Stimulated activated CD4-positive, alpha-beta T cell treated with anti-CD3 and anti-CD28 coated beads, Interleukin-1b, Interleukin-23, amount 100 ng/mL, for 1 hour (primary cell): ENCODE measurements at regions not wholly inside any gene's neighbourhood (a gene's known extent, or its start where the extent isn't known, plus 50 kb on each side); places are given as distances from the start of the nearest gene placed in this dataset.

ENCODE experiments used
- DNase-seq, 2 donors: peaks; one replicate each; pipeline ENCODE4 v3.0.0-alpha.2; 2020; ENCODE audit warnings: low read depth in 2 of 2

DNA sequence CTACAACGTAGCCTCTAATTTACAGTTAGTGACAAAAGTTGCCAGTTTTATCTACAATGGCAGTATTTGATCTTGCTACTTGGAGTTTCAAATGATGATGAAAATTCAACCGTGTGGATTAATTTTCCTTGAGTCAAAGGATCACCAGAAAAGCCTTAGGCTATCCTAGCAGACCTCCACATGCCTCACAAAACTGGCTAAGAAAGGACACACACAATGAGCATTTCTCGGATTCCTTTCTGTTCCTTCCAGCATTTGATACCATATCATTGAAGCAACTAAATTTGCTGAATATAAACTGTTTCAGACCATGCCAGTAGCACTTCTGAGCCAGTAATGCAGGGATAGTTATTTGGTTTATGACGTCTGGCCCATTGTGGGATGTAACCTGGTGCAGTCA lies 587.4 kb upstream of the MDFIC2 start:
- DNase-seq = no peak

DNA sequence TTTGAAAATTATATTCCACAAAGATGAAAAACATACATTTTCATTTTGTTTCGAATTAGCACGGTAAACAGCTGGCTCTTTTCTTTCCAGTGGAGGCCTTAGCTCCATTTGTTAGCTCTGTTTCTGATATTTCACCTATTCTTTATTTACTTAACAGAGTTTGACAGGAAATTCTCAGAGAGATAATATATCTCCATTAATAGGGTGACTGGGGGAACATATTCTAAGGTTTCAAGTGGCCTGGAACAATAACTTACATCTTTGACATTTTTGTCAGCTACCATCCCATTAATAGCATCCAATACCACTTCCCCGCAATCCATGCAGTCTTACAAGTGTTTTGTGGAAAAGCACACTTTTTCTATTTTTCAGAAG lies 577.6 kb upstream of the MDFIC2 start:
- DNase-seq = no peak

DNA sequence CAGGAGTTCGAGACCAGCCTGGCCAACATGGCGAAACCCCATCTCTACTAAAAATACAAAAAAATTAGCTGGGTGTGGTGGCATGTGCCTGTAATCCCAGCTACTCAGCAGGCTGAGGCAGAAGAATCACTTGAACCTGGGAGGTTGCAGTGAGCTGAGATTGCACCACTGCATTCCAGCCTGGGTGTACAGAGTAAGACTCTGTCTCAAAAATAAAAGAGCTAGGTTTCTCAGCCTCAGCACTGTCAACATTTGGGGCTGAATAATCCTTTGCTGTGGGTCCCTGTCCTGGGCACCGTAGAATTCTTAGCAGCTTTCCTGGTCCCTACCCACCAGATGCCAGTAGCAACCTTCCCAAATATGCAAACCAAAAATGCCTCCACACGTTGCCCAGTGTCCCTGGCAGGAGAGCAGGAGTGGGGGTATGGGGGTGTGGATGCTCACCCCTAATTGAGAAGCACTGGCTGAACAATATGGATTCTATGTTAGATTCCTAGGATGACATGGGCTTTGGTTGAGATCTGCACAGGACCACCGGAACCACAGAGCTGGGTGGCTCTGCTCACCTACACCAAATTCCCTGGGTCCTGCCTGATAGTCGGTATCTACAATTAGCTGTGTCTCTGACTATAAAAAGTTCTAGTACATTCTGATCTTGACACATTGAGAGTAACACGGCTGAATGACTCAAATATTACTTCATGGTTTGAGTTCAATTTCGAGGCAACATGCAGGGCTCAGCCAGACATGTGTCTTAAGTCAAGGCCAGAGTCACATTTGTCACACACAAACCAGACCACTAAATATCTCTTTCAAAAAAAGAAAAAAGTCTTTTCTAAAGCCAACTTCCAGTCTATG lies 577.0 kb upstream of the MDFIC2 start:
- no peak for DNase-seq

DNA sequence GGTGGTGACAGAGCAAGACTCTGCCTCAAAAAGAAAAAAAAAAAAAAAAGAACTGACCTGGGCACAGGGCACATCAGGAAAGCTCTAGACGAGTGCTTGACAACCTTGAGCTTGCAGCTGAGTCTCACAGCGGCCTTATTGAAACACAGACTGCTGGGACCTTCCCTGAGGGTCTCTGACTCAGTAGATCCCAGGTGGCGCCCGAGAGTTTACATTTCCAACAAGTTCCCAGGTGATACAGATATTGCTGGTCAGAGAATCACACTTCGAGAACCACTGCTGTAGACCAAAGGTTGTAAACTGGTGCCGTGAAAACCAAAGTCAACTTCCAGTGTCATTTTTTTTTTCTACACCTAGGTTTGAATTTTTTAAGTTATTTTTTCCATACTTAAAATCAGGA lies 573.2 kb upstream of the MDFIC2 start:
- no peak for DNase-seq

DNA sequence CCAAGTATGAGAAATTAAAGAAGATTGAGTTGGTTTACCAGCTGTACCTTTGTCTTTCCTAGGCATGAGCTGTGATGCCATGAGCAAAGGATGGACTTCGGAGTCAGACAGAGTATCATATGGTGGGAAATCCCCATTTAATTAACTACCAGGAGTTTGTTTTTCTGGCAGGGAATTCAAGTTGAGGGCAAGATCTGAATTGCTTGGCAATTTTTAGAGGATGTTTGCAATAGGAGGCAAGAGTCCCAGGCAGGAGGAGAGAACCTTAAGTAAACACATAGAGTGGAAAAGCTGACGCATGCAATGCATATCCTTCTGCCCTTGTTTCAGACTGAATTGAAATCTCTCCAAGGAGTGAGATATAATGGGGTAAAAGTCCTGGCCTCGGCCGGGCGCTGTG lies 569.7 kb upstream of the MDFIC2 start:
- no peak for DNase-seq

DNA sequence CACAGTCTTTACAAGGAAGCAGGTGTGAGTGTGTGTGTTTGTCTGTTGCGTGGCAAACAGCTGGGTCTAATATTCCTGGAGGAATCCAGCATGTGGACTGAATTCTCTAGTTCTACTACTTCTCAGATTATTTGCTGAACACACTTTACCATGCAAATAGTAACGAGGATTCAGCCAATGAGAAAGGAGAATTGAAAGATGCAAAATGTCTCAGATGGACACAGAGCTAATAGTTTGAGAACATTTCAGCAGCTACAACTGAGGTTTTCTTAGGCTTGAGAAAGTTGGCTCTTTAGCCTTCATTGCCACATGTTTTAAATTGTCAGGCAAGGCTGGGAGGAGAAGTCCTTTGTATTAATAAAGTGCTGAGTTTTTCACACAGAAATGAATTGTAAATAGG lies 568.0 kb upstream of the MDFIC2 start:
- no peak for DNase-seq

DNA sequence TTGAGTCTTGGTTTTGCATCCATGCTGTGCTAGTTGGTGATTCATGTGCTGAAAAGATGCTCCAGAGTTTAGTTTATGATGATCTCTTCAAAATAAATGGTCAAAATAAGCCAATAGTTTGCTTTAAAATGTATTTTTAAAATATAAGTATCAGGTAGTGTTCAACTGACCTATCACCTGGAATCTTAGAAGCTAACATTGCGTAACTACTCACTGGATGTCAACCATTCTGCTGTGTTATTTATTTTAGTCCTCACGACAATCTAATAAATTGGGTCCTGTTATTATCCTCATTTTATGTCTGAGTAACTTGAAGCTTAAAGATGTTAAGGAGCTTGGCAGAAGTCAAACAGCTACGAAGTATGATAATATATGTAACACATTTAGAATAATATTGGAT lies 563.7 kb upstream of the MDFIC2 start:
- DNase-seq = no peak

DNA sequence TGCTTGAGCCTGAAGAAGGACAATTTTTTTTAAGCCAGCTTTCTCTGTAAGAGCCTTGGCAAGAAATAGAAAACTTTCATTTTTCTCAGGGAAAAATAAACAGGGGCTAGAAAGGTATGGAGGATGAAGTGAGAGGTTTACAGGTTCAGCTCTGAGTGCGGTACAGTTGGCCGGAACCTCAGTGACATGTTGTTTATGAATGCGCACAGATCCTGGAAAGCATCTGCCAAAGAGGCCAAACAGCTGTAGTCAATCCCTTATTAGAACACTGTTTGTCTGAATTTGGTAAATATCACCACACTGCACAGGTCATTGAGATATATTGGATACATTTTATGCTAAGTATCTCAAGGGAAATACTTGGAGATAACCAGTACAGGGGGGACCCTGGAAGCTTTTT lies 561.8 kb upstream of the MDFIC2 start:
- DNase-seq = no peak

DNA sequence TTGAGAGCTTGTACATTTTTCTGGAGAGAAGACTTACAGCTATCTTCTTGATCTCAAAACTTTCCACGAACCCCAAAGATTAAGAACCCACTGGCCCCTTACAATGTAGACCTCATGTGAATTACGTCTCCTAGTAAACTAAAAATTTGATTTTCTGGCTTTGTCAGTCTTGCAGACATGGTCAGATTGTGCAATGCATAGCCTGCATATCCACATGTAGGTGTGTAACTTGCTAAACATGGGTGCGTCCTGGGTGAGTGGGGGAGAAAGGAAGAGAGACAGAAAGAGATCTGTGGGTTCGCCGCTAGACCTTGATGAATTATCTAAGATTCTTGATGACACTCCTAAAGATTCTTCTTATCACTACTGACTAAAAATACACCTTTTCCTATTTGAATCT lies 561.2 kb upstream of the MDFIC2 start:
- no peak for DNase-seq

DNA sequence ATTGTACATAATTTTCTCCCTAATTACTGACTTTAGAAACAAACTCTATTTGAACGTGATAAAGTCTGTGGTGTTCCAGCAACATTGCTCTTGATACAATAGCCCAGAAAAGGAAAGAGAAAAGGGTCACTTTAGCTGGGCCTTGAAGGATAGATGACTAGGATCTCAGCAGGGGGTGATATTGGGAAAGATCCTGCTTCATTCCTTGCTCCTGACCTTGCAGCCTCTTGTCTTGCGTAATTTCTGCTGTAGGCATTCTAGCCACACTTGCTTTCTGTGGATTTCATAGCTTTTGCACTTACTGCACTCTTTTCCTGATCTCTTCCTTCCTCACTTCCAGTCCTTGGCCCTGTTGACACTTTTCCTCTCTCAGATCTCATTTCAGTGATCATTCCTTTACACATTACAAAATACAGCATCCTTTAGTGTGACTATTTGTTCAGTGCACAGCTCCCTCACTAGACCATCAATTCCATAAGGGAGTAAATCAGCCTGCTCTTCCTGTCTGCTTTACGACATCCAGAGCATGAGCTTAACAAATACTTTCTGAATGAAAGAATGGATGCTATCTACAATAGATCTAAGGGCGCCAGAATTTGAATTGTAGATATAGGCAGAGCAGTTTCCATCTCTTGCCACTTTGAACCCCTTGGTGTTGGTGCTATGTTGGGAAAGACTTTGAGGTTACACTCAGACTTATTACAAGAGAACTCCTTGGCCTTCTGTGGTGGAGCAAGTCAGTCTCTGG lies 559.6 kb upstream of the MDFIC2 start:
- DNase-seq = no peak

DNA sequence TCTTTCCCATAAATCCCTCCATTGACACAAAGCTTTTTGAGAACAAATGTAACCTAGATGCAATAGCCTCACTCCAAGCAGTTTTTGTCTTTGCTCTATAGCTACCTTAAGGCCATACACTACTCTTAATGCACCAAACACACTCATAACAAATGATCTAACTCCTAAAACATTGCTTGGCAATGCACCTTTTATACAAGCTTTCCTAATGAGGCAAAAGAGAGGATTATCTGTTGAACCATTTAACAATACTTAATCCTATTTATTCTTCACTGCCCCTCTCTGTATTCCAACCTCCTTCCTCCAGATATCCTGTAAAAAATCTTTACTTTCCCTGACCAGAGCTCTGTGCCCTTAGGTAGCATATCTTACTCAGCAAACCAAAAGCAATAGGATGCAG lies 558.1 kb upstream of the MDFIC2 start:
- no peak for DNase-seq

DNA sequence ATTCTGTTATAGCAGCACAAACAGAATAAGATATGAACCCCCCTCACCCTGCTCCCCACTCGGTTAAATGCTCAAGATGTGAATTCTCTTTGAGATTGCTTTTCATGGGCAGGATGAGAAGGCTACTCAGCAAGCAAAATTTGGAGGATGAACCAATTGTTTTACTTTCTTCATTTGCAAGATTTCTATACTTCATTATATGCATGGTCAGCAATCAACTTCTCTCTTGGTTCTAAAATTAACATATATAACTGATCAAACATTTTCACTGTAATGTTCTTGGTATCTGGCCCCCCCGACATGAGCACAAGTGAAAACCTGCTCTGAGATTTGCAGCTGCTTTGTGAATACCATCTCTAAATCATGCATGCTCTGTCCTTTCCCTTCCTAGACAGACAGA lies 556.1 kb upstream of the MDFIC2 start:
- DNase-seq = no peak

DNA sequence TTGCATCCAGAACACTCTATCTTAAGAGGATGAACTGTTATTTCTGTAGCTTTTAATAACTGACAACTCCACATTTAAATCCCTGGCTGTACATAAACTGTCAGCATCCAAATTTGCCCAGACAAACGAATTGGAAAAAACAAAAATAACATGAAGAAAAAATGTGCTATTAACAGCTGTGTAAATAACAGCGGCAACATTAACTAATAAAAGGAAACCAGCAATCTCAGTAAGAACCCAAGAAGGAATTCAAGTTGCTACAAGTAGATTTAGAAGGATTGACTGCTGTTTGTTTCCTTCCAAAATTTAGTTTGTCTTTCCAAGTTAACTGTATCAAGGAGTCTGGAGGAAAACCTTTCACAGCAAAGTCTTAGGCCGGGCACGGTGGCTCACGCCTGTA lies 550.6 kb upstream of the MDFIC2 start:
- no peak for DNase-seq

DNA sequence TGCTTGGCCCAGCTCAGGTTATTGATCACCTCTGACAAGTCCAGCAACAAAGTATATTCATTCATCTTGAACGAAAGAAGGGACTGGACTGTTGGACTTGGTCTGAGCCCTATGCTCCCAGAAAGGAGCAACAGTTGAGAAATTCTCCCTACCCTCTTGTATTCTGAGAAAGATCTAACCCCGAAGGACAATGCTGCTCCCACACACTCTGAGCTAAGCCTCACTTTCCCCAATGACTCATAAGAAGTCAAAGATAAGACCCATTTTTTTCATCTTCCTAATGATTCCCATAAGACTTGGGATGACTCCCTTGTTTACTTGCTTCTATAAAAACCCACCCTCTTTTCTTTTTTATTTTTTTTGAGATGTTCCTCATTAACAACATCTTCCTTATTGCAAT lies 549.4 kb upstream of the MDFIC2 start:
- no peak for DNase-seq

DNA sequence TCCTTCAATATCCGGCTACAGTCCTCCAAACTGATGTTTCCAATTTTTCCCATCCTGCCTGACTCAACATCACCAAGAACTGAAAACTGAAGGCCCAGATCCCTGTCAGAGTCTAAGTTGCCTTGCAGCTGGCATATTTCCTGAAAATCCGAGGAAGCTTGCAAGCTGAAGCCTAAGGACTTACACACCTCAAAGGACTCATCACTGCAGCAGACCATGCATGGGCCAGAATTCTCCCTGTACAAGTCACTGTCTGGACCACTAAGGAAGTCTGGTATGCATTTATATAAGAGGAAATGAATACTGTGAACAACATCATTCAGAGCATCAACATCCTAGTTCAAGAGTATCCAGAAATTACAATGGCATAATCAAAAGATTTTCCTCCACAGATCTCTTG lies 548.8 kb upstream of the MDFIC2 start:
- DNase-seq = no peak

DNA sequence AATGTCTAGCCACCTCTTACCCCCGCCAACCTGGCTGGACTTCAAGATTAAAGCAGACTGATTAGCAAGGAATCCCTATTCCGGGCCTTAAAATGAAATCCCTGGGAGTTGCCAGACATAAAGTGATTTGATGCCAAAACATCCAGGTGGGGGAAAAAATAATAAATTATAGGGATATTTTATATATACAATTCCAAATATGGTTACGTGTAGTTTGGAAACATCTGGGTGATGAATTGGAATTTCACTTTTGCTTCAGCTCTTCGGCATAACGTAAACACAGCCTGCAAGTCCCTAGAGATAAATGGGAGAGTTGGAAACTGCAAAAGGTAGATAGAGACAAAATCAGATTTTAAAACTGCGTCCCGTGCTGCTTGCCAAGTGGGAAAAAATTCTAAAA lies 545.5 kb upstream of the MDFIC2 start:
- DNase-seq = no peak

DNA sequence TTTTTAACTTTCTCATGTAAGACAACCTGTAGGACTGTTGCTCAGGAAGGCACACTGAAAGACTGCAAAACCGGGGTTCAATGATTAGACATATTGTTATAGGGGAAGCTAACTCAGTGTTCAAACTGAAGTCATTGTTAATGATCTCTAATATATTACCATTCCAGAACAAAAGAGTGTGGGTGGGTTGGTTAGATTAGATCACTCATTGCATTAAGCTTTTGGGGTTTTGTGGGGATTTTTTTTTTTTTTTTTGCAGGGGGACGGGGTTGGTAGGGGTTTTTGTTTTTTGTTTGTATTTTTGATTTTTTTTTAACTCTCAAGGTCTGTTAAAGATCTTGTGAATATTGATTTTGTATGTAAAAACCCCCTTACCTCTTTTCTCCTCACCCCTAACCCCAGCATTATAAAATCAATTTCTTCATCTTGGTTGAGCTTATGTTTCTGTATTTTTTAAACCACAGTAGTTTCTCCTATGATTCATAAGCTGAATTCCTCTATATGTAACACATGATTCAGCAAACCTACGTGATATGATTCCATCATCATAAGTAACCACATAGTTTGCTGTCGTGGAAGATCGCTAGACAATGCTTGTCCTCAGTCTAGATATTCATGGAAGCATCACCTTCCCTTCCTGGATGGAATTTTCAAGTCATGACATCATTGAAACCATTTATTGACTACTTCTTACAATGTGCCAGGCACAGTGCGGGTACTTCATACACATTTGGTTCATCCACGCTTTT lies 544.1 kb upstream of the MDFIC2 start:
- DNase-seq = no peak

DNA sequence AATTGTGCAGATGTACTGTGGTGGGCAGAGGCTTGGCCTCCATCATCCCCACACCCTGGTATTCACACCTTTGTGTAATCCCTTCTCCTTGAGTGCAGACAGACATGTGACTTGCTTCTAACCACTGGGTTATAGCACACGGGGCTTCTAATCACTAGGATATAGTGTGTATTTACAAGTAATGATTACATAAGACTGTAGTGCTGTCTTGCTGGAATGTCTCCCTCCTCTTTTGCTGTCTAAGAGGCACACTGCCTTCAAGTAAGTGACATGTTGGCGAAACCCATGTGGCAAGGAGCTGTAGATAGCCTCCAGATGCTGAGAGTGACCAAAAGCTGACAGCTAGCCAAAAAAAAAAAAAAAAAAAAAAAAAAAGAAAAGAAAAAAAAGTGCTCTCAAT lies 542.7 kb upstream of the MDFIC2 start:
- DNase-seq = no peak

DNA sequence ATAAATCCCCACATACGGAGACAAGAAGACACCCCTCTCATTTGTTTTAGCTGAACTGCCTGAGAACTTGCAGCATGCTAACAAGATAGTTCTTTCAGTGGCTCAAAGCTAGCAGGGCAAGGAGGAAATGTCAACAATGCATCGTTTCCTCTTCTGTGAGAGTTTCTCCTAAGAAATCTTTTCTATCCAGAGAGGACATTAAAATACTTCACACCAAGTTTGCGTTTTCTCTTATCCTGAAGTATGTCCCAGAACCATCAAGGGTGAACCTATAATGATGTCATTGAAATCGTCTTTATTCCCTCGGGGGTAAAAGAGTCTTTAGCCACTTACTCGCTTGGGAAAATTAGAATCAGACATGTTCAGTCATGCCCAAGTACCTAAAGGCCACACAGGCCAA lies 541.7 kb upstream of the MDFIC2 start:
- no peak for DNase-seq

DNA sequence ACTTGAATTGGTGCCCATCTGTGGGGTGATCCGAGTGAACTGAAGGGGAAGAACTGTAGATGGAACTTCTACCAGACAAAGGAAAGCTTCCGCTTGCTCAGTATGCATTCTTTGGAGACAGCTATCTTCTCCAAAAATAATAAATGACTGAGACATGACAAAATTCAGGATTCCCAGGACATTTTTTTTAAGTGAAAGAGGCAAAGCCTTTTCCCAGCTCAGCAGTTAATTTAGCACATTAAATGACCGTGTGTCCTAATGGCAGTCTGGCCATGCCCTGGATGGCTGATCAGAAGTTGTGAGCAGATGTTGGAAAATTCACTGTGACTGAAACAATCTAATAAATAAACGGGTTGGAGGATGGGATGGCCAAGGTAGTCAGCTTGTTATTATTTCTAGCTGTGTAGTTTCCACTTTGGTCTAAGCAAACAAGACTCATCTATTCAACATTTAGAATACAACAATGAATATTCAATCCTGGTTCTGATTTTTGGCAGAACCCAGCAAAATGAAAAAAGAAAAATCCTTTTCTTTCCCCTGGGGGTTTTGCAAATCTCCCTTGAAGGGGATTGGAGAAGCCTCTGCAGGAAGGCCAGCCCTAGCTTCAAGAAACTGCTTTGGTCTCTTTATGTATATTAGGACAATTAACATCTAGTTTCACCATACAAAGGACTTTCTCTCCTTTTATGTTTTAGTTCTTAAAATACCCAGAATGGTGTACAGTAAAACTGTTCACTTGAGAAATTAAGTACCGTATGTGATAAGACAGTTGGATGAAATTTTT lies 540.9 kb upstream of the MDFIC2 start:
- DNase-seq = no peak

DNA sequence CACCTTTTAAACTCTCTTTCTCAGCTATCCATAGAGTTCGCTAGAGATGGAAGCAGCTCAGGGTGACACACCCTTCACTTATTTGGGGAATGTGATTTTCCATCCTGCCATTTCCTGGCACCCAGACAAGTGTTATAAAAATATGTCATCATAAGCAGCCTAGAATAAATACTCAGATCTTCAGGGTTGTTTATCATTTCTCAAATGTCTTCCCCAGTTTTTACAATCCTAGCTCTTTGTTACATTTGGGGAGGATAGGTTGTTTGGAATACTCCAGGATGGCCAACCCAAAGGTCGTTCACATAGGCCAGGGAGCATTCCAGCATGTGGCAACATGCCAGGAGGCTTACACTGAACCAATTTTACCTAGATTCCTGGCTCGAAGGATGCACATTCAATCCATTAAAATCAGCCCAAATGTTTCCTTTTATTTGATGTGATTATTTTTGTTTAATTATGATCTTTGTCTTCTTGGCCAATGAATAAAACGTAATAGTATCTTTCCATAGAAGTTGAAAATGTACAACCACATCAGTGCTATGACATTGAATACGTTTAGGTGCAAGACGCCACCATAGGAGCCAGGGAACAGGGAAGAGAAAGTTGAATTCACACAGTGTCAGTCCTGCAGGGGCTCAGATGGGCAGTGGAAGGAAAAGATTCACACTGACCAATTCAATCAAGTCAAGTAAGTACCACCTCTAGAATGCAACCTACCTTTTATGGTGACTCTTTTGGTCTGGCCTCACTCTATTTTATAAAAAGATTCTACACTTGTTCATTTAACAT lies 537.7 kb upstream of the MDFIC2 start:
- DNase-seq = no peak
